B cell (primary cell): ENCODE measurements at regions not wholly inside any gene's neighbourhood (a gene's known extent, or its start where the extent isn't known, plus 50 kb on each side); places are given as distances from the start of the nearest gene placed in this dataset.

Source experiments
- ATAC-seq: fragments of 200-7000 bp; cut with Tn5 transposase; one replicate; pipeline ENCODE4 v1.10.0; 2021; ENCODE audit warnings: low read depth, mild to moderate bottlenecking, moderate number of reproducible peaks, moderate library complexity
- CTCF ChIA-PET: fragments of 350-600 bp; sonication (Branson Sonifier 250); formaldehyde crosslinking; loops from one replicate; lab custom pipeline; 2021; ENCODE audit warnings: antibody characterized with exemption, inconsistent platforms; lab: Charles Lee
- POLR2A ChIA-PET: fragments of 350-600 bp; sonication (Branson Sonifier 250); formaldehyde crosslinking; loops from one replicate; lab custom pipeline; 2021; ENCODE audit warnings: antibody characterized with exemption; lab: Charles Lee
- DNase-seq: peaks from one replicate; pipeline ENCODE4 v3.0.0; 2013
- H2AFZ ChIP-seq: 2 replicates; pipeline ENCODE4 v1.6.1; 2012; ENCODE audit warnings: mild to moderate bottlenecking, low read depth, low read length; ENCODE audit not compliant: insufficient read depth, poor library complexity, severe bottlenecking
- H3K27ac ChIP-seq, 2 donors: 1 replicate in 1 of 2; 2 replicates in 1 of 2; pipeline ENCODE4 v1.5.1; 2012 to 2013; ENCODE audit warnings: low read length in 2 of 2, mild to moderate bottlenecking in 2 of 2, moderate library complexity in 1 of 2
- H3K27me3 ChIP-seq, 4 experiments: fragments of 200-600 bp in 1 of 4; sonication (generic) in 1 of 4; replicated peaks in 1 of 4; 1 replicate in 2 of 4; 2 replicates in 2 of 4; pipeline versions ENCODE4 v1.6.1 to v1.7.0; 2013 to 2016; ENCODE audit warnings: low read length in 3 of 4, mild to moderate bottlenecking in 2 of 4, mixed read lengths in 1 of 4, moderate library complexity in 1 of 4; ENCODE audit not compliant: insufficient read depth in 4 of 4, control insufficient read depth in 3 of 4; ENCODE audit errors: control extremely low read depth in 1 of 4
- H3K36me3 ChIP-seq, 2 experiments: replicated peaks in 1 of 2; 1 replicate in 1 of 2; 2 replicates in 1 of 2; pipeline versions ENCODE4 v1.6.1 to v1.7.1; 2013; ENCODE audit warnings: low read length in 1 of 2; ENCODE audit not compliant: insufficient read depth in 2 of 2, control insufficient read depth in 1 of 2; ENCODE audit errors: control extremely low read depth in 1 of 2, extremely low read depth in 1 of 2
- H3K4me1 ChIP-seq, 2 donors: fragments of 200-600 bp in 1 of 2; sonication (generic) in 1 of 2; 1 replicate in 1 of 2; 2 replicates in 1 of 2; pipeline versions ENCODE4 v1.5.1 to v1.6.1; 2013 to 2017; ENCODE audit warnings: low read length in 2 of 2; ENCODE audit not compliant: control insufficient read depth in 2 of 2, insufficient read depth in 2 of 2
- H3K4me2 ChIP-seq: replicated peaks from 2 replicates; pipeline ENCODE3; 2012; ENCODE audit warnings: mild to moderate bottlenecking, low read depth, low read length; ENCODE audit not compliant: poor library complexity, severe bottlenecking
- H3K4me3 ChIP-seq, 5 experiments: fragments of 200-600 bp in 1 of 5; sonication (generic) in 1 of 5; 1 replicate in 3 of 5; 2 replicates in 2 of 5; pipeline versions ENCODE4 v1.5.1 to v1.7.0; 2011 to 2016; ENCODE audit warnings: low read length in 4 of 5, mild to moderate bottlenecking in 4 of 5, low read depth in 2 of 5, control low read depth in 1 of 5, moderate library complexity in 1 of 5; ENCODE audit not compliant: insufficient read depth in 1 of 5; ENCODE audit errors: control extremely low read depth in 1 of 5, extremely low read depth in 1 of 5
- H3K79me2 ChIP-seq: fragments of 200-600 bp; sonication (generic); one replicate; pipeline ENCODE4 v1.6.0; 2016; ENCODE audit warnings: low read length; ENCODE audit not compliant: control insufficient read depth, insufficient read depth
- H3K9ac ChIP-seq: fragments of 200-600 bp; sonication (generic); 2 replicates; pipeline ENCODE4 v1.6.1; 2017; ENCODE audit warnings: mild to moderate bottlenecking, low read length, moderate library complexity
- H3K9me3 ChIP-seq, 3 donors: one replicate each; pipeline versions ENCODE4 v1.6.1 to v1.7.1; 2013; ENCODE audit warnings: low read length in 2 of 3; ENCODE audit not compliant: control insufficient read depth in 2 of 3, insufficient read depth in 1 of 3; ENCODE audit errors: control extremely low read depth in 1 of 3
- H4K20me1 ChIP-seq: 2 replicates; pipeline ENCODE4 v1.6.0; 2012; ENCODE audit warnings: mild to moderate bottlenecking, low read length; ENCODE audit not compliant: insufficient read depth, control insufficient read depth, poor library complexity, severe bottlenecking
- H3K27ac Mint-ChIP-seq: one replicate; pipeline ENCODE4 v1.8.0; 2021; ENCODE audit warnings: mixed read lengths
- H3K27me3 Mint-ChIP-seq: one replicate; pipeline ENCODE4 v1.8.0; 2021; ENCODE audit warnings: mixed read lengths
- H3K4me1 Mint-ChIP-seq: one replicate; pipeline ENCODE4 v1.8.0; 2021; ENCODE audit warnings: mixed read lengths
- H3K4me3 Mint-ChIP-seq: one replicate; pipeline ENCODE4 v1.8.0; 2021; ENCODE audit warnings: mixed read lengths
- H3K9me3 Mint-ChIP-seq: one replicate; pipeline ENCODE4 v1.8.0; 2022; ENCODE audit warnings: mixed read lengths; ENCODE audit not compliant: insufficient read depth
- EZH2 ChIP-seq: IDR thresholded peaks from 2 replicates; pipeline ENCODE4 v1.6.1; 2012; ENCODE audit warnings: borderline replicate concordance, low read depth, mild to moderate bottlenecking, moderate library complexity, low read length; ENCODE audit not compliant: insufficient read depth, poor library complexity, severe bottlenecking
- WGBS: methylation state at CpG from one replicate; pipeline ENCODE4 v1.1.5; 2013; ENCODE audit warnings: missing lambda C conversion rate; ENCODE audit not compliant: insufficient coverage; 5-methylcytosine and 5-hydroxymethylcytosine counted together
- intact Hi-C: fragments of 100-400 bp; cut with micrococcal nuclease; formaldehyde crosslinking; loops from one replicate; pipeline ENCODE4 v1.10.0; 2022
- TF ChIP-seq, protein P1 (sequence below): fragments of 200-600 bp; IDR thresholded peaks from one replicate; pipeline ENCODE4 v1.8.0; 2022; ENCODE audit warnings: antibody characterized with exemption, mild to moderate bottlenecking

DNA sequence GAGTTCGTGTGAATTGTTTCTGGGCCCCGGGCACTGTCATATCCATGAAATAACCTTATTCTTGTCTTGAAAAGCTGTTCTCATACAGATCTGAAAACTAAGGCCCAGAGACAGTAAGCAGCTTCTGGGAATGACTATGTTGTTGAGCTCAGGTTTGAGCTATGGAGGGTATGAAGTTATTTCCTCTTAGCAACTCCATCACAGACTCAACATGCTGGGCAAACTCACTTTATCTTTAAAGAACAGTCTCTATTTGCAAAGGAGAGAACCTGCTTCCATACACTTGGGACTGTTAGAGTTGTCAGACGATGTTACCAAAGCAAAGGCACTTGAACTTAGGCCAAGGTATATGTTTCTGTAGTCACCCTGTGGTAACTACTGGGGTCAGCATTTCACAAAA lies 90.0 kb downstream of the GPR88 start:
- Histone ChIP-seq H3K27ac (no peak overlapping the region), H2AFZ (no peak overlapping the region), H3K4me3 (no peak overlapping the region), H3K9ac (no peak overlapping the region), H3K9me3 (no peaks in the 10 kb centered on the region), H3K27me3 (no peaks in the 10 kb centered on the region), H3K4me1 (no peaks in the 10 kb centered on the region), H3K4me2 (no peak overlapping the region), H4K20me1 (no peaks in the 10 kb centered on the region), H3K79me2 (no peaks in the 10 kb centered on the region), H3K36me3 (no peaks in the 10 kb centered on the region)
- no peak for ATAC-seq
- Mint-ChIP-seq H3K27me3 (peaks cover 3% of the 10 kb centered on the region), H3K27ac (no peak overlapping the region), H3K9me3 (peaks cover 3% of the 10 kb centered on the region), H3K4me3 (no peak overlapping the region), H3K4me1 (no peaks in the 10 kb centered on the region)
- intact Hi-C loops = no loop called here
- no peak for DNase-seq
- TF ChIP-seq, protein P1, sequence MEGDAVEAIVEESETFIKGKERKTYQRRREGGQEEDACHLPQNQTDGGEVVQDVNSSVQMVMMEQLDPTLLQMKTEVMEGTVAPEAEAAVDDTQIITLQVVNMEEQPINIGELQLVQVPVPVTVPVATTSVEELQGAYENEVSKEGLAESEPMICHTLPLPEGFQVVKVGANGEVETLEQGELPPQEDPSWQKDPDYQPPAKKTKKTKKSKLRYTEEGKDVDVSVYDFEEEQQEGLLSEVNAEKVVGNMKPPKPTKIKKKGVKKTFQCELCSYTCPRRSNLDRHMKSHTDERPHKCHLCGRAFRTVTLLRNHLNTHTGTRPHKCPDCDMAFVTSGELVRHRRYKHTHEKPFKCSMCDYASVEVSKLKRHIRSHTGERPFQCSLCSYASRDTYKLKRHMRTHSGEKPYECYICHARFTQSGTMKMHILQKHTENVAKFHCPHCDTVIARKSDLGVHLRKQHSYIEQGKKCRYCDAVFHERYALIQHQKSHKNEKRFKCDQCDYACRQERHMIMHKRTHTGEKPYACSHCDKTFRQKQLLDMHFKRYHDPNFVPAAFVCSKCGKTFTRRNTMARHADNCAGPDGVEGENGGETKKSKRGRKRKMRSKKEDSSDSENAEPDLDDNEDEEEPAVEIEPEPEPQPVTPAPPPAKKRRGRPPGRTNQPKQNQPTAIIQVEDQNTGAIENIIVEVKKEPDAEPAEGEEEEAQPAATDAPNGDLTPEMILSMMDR = no peak
- TF ChIP-seq EZH2 = no peak
- WGBS = 90% methylated on average over 2 of the region's 3 CpGs
- POLR2A ChIA-PET = no interaction called here
- CTCF ChIA-PET = no interaction called here

DNA sequence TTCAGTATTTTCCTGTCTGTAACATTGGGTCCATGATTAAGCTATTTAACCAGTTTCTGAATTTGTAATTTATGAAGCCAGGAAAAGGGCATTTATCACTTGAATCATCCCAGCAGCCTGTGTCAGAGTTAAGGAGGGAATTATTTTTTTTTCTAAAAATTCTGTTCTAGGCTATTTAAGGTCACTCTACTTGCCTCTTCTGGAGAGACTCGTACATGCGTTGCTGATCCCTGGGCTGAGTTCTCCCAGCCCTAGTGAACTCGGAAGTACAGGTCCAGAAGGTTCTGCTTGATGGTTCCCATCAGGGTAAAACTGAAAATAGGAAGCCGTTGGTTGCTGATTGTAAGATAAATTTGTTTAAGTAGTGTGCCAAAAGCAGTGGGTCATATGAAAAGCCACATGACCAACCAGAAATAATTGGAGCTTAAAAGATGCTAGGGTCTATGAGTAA lies 90.7 kb downstream of the GPR88 start:
- Histone ChIP-seq H3K27ac (no peak overlapping the region), H3K79me2 (no peaks in the 10 kb centered on the region), H4K20me1 (no peaks in the 10 kb centered on the region), H3K9me3 (no peaks in the 10 kb centered on the region), H3K9ac (no peak overlapping the region), H2AFZ (no peak overlapping the region), H3K27me3 (no peaks in the 10 kb centered on the region), H3K4me3 (no peak overlapping the region), H3K36me3 (no peaks in the 10 kb centered on the region), H3K4me1 (no peaks in the 10 kb centered on the region), H3K4me2 (no peak overlapping the region)
- POLR2A ChIA-PET = no interaction called here
- intact Hi-C loops = no loop called here
- Mint-ChIP-seq H3K27ac (no peak overlapping the region), H3K9me3 (peaks cover 3% of the 10 kb centered on the region), H3K4me3 (no peak overlapping the region), H3K4me1 (no peaks in the 10 kb centered on the region), H3K27me3 (peaks cover 3% of the 10 kb centered on the region)
- CTCF ChIA-PET = no interaction called here
- DNase-seq = no peak
- TF ChIP-seq EZH2 = no peak
- TF ChIP-seq, protein P1 = no peak
- WGBS = 50% methylated on average over 2 of the region's 4 CpGs
- no peak for ATAC-seq
